ENCODE measurements at regions not wholly inside any gene's neighbourhood (a gene's known extent, or its start where the extent isn't known, plus 50 kb on each side); places are given as distances from the start of the nearest gene placed in this dataset.

DNA sequence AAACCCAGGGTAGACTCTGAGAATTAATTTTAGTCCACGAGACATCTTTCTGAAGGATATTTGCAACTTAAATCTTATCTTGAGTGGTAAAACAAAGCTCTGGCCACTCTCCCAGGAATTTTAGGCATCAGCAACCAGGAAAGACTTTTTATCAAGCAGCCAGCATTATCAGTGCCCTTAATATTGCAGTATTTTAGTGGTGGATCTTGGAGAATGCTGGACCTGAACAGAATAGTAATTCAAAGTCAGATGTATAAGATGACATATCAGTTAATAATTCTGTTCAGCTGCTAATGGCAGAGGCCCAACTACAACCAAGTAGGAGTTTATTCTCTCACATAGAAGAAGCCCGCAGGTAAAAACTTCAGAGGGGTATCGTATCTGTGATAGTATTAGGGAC, 59.0 kb upstream of the CRY1 start:
- Histone ChIP-seq H3K4me3 (replicated peaks; ENCODE audit: insufficient read depth, low read length) (no peak overlapping the region), H3K27me3 (ENCODE audit: insufficient read depth, poor library complexity, severe bottlenecking) (no peaks in the 10 kb centered on the region), H3K27ac (replicated peaks) (no peak overlapping the region)
- TF ChIP-seq SPI1 (IDR thresholded peaks at IDR 0.05; ENCODE audit: borderline replicate concordance, low read depth) (no peak), GABPA (IDR thresholded peaks at IDR 0.05; ENCODE audit: low read depth) (no peak), POLR2AphosphoS5 (IDR thresholded peaks at IDR 0.05; ENCODE audit: low read depth) (no peak)
- TF ChIP-seq, protein P1, sequence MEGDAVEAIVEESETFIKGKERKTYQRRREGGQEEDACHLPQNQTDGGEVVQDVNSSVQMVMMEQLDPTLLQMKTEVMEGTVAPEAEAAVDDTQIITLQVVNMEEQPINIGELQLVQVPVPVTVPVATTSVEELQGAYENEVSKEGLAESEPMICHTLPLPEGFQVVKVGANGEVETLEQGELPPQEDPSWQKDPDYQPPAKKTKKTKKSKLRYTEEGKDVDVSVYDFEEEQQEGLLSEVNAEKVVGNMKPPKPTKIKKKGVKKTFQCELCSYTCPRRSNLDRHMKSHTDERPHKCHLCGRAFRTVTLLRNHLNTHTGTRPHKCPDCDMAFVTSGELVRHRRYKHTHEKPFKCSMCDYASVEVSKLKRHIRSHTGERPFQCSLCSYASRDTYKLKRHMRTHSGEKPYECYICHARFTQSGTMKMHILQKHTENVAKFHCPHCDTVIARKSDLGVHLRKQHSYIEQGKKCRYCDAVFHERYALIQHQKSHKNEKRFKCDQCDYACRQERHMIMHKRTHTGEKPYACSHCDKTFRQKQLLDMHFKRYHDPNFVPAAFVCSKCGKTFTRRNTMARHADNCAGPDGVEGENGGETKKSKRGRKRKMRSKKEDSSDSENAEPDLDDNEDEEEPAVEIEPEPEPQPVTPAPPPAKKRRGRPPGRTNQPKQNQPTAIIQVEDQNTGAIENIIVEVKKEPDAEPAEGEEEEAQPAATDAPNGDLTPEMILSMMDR (IDR thresholded peaks at IDR 0.05; ENCODE audit: insufficient read depth, low read length), result no peak
- TF ChIP-seq, protein P2, sequence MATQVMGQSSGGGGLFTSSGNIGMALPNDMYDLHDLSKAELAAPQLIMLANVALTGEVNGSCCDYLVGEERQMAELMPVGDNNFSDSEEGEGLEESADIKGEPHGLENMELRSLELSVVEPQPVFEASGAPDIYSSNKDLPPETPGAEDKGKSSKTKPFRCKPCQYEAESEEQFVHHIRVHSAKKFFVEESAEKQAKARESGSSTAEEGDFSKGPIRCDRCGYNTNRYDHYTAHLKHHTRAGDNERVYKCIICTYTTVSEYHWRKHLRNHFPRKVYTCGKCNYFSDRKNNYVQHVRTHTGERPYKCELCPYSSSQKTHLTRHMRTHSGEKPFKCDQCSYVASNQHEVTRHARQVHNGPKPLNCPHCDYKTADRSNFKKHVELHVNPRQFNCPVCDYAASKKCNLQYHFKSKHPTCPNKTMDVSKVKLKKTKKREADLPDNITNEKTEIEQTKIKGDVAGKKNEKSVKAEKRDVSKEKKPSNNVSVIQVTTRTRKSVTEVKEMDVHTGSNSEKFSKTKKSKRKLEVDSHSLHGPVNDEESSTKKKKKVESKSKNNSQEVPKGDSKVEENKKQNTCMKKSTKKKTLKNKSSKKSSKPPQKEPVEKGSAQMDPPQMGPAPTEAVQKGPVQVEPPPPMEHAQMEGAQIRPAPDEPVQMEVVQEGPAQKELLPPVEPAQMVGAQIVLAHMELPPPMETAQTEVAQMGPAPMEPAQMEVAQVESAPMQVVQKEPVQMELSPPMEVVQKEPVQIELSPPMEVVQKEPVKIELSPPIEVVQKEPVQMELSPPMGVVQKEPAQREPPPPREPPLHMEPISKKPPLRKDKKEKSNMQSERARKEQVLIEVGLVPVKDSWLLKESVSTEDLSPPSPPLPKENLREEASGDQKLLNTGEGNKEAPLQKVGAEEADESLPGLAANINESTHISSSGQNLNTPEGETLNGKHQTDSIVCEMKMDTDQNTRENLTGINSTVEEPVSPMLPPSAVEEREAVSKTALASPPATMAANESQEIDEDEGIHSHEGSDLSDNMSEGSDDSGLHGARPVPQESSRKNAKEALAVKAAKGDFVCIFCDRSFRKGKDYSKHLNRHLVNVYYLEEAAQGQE (IDR thresholded peaks at IDR 0.05; ENCODE audit: insufficient replicate concordance, low read depth), result no peak
- DNase-seq (ENCODE audit: low read depth in 1 of 2, low spot score in 1 of 2), result no peak

DNA sequence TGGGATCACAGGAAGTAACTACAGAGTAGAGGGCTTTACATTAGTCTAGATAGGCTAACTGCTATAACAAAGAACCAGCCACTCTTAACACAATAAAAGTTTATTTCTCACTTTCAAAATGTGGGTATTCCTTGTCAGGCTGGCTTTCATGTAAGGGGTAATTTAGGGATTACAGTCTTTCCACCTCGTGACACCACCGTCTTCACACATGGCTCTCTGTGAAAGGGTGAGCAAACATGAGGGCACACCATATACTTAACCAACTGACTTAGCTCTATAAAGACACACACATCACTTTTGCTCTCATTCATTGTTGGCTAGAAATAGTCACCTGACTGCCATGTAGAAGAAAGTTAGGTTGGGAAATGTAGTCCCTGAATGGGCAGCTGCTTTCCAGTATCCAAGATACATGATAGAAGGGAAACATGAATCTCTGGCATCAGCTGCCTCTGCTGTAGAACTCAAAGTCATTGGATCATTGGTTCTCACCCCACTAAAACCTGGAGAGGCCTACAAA, 66.1 kb upstream of the CRY1 start:
- Histone ChIP-seq H3K4me3 (replicated peaks; ENCODE audit: insufficient read depth, low read length) (no peak overlapping the region), H3K27ac (replicated peaks) (no peak overlapping the region), H3K27me3 (ENCODE audit: insufficient read depth, poor library complexity, severe bottlenecking) (peaks cover 17% of the 10 kb centered on the region)
- no peak for TF ChIP-seq POLR2AphosphoS5 (IDR thresholded peaks at IDR 0.05; ENCODE audit: low read depth)
- TF ChIP-seq SPI1 (IDR thresholded peaks at IDR 0.05; ENCODE audit: borderline replicate concordance, low read depth), result no peak
- TF ChIP-seq, protein P2 (IDR thresholded peaks at IDR 0.05; ENCODE audit: insufficient replicate concordance, low read depth), result no peak
- TF ChIP-seq, protein P1 (IDR thresholded peaks at IDR 0.05; ENCODE audit: insufficient read depth, low read length), result no peak
- no peak for TF ChIP-seq GABPA (IDR thresholded peaks at IDR 0.05; ENCODE audit: low read depth)
- no peak for DNase-seq (ENCODE audit: low read depth in 1 of 2, low spot score in 1 of 2)

DNA sequence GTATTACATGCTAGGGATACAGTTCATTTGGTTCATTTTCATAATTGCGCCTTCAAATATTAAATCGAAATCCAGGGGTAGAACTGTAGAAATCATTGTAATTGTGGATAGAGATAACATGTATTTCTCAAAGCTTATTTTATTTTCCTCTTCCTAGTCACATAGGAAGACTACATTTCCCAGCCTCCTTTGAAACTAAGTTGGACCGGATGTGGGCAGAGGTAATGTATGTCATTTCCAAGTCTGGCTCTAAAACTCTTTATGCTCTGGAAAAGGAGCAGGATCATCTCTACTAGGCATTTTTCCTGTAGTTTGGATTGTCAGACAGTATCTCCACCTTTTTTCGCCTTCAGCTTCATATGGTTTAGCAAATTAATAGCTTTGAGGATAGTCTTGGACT, 70.1 kb upstream of the CRY1 start:
- TF ChIP-seq GABPA (IDR thresholded peaks at IDR 0.05; ENCODE audit: low read depth) (no peak), SPI1 (IDR thresholded peaks at IDR 0.05; ENCODE audit: borderline replicate concordance, low read depth) (no peak), POLR2AphosphoS5 (IDR thresholded peaks at IDR 0.05; ENCODE audit: low read depth) (no peak)
- TF ChIP-seq, protein P2 (IDR thresholded peaks at IDR 0.05; ENCODE audit: insufficient replicate concordance, low read depth), result no peak
- TF ChIP-seq, protein P1 (IDR thresholded peaks at IDR 0.05; ENCODE audit: insufficient read depth, low read length), result no peak
- H3K27ac ChIP-seq (replicated peaks), result no peak overlapping the region
- no peak overlapping the region for H3K4me3 ChIP-seq (replicated peaks; ENCODE audit: insufficient read depth, low read length)

More for the DNA sequence above, 70.1 kb upstream of the CRY1 start:
- no peak for DNase-seq (ENCODE audit: low read depth in 1 of 2, low spot score in 1 of 2)
- peaks cover 19% of the 10 kb centered on the region for H3K27me3 ChIP-seq (ENCODE audit: insufficient read depth, poor library complexity, severe bottlenecking)

Data from HL-60 (cell line).